ENCODE measurements at regions not wholly inside any gene's neighbourhood (a gene's known extent, or its start where the extent isn't known, plus 50 kb on each side); places are given as distances from the start of the nearest gene placed in this dataset.

DNA sequence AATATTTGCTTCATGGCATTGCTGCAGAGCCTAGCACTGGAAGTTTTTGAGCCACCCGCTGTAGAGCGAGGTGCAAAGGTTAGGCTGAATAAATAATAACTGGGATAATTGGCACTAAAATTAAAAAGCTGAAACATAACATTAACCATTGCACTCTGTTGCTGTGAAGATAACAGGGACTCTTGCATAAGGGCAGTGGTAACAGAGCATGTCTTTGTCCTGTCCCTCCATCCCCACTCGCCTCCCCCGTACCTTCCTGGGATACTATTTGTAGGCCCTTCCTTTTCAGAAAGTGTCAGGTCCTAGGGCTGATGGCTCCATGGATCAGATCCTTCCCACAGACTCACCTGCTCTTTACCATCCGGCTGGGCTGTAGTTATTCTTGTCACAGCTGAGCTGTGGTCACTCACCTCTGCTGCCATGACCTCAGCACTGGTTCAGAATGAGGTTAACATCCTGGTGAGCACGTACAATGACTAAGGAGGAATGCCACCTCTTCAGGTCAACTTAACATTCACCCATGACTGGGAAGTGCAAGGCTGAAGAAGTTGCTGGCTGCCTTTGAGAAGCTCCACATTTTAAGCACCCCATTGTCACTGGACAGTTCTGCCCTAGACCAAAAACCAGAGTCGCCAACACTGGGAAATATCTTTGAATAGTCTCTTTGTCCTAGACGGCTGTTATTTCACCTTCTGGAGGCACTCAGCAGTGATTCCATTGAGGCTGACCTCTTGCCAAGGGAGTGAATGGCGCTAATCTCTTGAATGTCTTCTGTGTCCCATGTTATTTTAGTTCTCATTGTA, 103.2 kb upstream of the KIRREL3 start:
- TF ChIP-seq, protein P1, sequence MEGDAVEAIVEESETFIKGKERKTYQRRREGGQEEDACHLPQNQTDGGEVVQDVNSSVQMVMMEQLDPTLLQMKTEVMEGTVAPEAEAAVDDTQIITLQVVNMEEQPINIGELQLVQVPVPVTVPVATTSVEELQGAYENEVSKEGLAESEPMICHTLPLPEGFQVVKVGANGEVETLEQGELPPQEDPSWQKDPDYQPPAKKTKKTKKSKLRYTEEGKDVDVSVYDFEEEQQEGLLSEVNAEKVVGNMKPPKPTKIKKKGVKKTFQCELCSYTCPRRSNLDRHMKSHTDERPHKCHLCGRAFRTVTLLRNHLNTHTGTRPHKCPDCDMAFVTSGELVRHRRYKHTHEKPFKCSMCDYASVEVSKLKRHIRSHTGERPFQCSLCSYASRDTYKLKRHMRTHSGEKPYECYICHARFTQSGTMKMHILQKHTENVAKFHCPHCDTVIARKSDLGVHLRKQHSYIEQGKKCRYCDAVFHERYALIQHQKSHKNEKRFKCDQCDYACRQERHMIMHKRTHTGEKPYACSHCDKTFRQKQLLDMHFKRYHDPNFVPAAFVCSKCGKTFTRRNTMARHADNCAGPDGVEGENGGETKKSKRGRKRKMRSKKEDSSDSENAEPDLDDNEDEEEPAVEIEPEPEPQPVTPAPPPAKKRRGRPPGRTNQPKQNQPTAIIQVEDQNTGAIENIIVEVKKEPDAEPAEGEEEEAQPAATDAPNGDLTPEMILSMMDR (IDR thresholded peaks at IDR 0.05) = no peak
- TF ChIP-seq POLR2A (IDR thresholded peaks at IDR 0.05) = no peak
- no peak for TF ChIP-seq POLR2AphosphoS5 (IDR thresholded peaks at IDR 0.05)
- TF ChIP-seq EP300 (IDR thresholded peaks at IDR 0.05) = no peak

All from suprapubic skin (tissue), 4 donors.